T47D (cell line): ENCODE measurements at regions not wholly inside any gene's neighbourhood (a gene's known extent, or its start where the extent isn't known, plus 50 kb on each side); places are given as distances from the start of the nearest gene placed in this dataset.

Source experiments
- DNase-seq, 2 experiments: peaks; one replicate each; pipeline versions ENCODE4 v3.0.0 to v3.0.0-alpha.2; 2011 to 2012; ENCODE audit warnings: low read depth in 1 of 2, low spot score in 1 of 2
- JUND ChIP-seq: IDR thresholded peaks from 2 replicates; pipeline ENCODE4 v1.6.1; 2012; ENCODE audit warnings: low read depth
- in situ Hi-C: cut with HindIII; loops from 2 replicates; pipeline ENCODE4 v1.10.0; 2016; ENCODE audit warnings: low sequenced_read_pairs, low pct_unique_long_range_greater_than_20kb

DNA sequence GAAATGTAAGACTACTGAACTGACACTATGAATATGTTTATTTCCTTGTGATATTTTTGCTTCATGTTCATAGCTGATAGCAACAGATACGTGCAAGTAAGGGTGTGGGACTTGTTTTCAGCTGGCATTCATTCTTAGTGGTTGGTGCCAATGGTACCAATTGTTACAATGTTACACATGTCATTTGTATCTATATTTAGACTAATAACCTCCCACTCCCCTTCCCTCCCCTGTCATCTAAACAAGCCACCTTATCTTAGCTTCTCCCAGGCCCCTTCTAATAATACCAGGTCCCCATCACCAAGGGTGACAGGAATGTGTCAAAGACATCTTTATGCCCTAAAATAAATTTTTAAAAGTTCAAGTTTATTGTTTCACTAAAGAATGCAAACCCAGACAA, 294.7 kb upstream of the FAM98A start:
- in situ Hi-C loops: no loop called here
- no peak for TF ChIP-seq JUND
- no peak for DNase-seq

GRCh38 chr2:33891616-33892015, 292.5 kb upstream of the FAM98A start:
- in situ Hi-C loops: no loop called here
- TF ChIP-seq JUND: no peak
- no peak for DNase-seq

DNA sequence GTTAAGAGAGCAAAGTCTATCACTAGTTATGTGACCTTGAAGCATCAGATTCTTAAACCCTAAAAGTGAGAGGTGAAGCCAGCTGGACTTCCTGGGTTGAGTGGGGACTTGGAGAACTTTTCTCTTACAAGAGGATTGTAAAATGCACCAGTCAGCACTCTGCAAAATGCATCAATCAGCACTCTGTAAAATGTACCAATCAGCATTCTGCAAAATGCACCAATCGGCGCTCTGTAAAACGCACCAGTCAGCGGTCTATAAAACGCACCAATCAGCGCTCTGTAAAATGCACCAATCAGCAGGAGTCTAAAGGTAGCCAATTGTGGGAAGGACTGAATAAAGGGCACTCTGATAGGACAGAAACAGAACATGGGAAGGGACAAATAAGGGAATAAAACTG, 291.6 kb upstream of the FAM98A start:
- no peak for DNase-seq
- in situ Hi-C loops: no loop called here
- TF ChIP-seq JUND: no peak

- DNase-seq: no peak
- in situ Hi-C loops: no loop called here
- TF ChIP-seq JUND: no peak
Measured at GRCh38 chr2:33877348-33878016, 278.4 kb upstream of the FAM98A start.

DNA sequence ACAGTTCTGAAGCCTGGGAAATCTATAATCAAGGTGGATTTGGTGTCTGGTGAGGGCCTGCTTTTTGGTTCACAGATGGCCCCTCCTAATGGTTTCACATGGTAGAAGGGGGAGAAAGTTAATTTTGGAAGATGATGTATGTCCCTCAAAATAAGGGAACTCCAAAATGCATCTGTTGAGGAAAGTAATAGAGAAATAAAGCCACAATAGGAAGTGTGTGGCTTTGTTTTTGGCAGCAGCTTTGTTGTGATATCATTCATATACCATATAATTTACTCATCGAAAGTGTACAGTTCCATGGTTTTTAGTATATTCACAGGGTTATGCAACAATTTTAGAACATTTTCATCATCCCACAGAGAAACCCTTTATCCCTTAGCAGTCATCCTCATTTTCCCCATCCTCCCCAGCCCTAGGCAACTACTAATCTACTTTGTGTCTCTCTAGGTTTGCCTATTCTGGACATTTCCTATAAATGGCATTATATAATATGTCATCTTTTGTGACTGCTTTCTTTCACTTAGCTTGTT, 274.0 kb upstream of the FAM98A start:
- DNase-seq: no peak
- no peak for TF ChIP-seq JUND
- in situ Hi-C loops: no loop called here

GRCh38 chr2:33859811-33860461, 260.8 kb upstream of the FAM98A start:
- no peak for TF ChIP-seq JUND
- in situ Hi-C loops: no loop called here
- DNase-seq: no peak

GRCh38 chr2:33859176-33859575, 260.1 kb upstream of the FAM98A start:
- no peak for TF ChIP-seq JUND
- DNase-seq: no peak
- in situ Hi-C loops: no loop called here

GRCh38 chr2:33848486-33848885, 249.4 kb upstream of the FAM98A start:
- in situ Hi-C loops: no loop called here
- no peak for TF ChIP-seq JUND
- no peak for DNase-seq

DNA sequence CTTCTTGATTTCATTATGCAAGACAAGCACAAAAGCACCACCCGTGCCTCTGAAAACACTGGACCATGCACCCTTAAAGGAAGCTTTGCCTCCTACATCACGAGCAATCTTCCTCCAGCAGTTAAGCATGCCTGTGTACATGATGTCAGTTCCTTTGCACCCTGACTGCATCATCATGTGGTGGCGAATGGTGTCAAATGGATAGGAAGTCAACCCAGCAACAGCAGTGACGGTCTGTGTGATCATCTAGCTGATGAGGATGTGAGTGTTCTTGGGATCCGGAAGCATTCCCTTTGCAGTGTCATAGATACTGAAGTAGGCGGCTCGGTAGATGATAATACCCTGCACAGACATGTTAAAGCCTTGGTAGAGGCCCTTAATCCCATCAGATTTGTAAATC, 240.7 kb upstream of the FAM98A start:
- no peak for DNase-seq
- no peak for TF ChIP-seq JUND
- in situ Hi-C loops: no loop called here

GRCh38 chr2:33836628-33837027, 237.5 kb upstream of the FAM98A start:
- no peak for TF ChIP-seq JUND
- DNase-seq: no peak
- in situ Hi-C loops: no loop called here

GRCh38 chr2:33835911-33836310, 236.8 kb upstream of the FAM98A start:
- in situ Hi-C loops: no loop called here
- TF ChIP-seq JUND: no peak
- DNase-seq: peak in 1 of 2 experiments; percentile 5

DNA sequence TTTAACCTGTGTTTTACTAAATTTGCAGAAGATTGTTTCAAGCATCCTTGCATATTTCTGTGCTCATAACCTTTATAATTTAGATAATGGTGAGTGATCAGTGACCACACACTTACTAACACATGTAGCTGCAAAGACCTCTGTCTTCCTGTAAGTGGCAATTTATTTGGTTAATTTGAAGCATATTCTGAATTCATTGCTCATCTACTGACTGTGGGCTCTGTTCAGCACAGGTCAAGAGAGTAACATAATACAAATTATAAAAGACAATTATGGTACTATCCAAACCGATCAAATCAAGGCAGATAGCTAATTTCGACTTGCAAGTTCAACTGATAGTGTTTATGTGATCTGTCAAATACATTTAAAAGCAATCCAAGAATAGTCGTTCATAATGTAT, 223.9 kb upstream of the FAM98A start:
- TF ChIP-seq JUND: no peak
- in situ Hi-C loops: no loop called here
- DNase-seq: no peak

- no peak for DNase-seq
- in situ Hi-C loops: no loop called here
- TF ChIP-seq JUND: no peak
Measured at GRCh38 chr2:33812707-33813106, 213.6 kb upstream of the FAM98A start.
